ENCODE measurements at regions not wholly inside any gene's neighbourhood (a gene's known extent, or its start where the extent isn't known, plus 50 kb on each side); places are given as distances from the start of the nearest gene placed in this dataset.

GRCh38 chr1:209341146-209341545, 242.4 kb upstream of the CAMK1G start:
- H2AFZ ChIP-seq (ENCODE audit: low read depth, low read length): no peak overlapping the region
- Mint-ChIP-seq H3K36me3 (ENCODE audit: low read depth, unreplicated experiment) (no peaks in the 10 kb centered on the region), H3K27me3 (ENCODE audit: low read depth, unreplicated experiment) (no peaks in the 10 kb centered on the region), H3K9me3 (ENCODE audit: unreplicated experiment) (no peaks in the 10 kb centered on the region), H3K4me3 (ENCODE audit: unreplicated experiment) (no peak overlapping the region), H3K27ac (ENCODE audit: unreplicated experiment) (no peak overlapping the region), H3K4me1 (ENCODE audit: low read depth, unreplicated experiment) (no peaks in the 10 kb centered on the region)
- no peaks in the 10 kb centered on the region for H4K20me1 ChIP-seq (ENCODE audit: insufficient read depth, low read length)
- TF ChIP-seq CTCF (IDR thresholded peaks at IDR 0.05; ENCODE audit: insufficient read depth, low read depth, low read length) (no peak), EZH2 (IDR thresholded peaks at IDR 0.05; ENCODE audit: insufficient read depth, low read length) (no peak)
- no peak overlapping the region for H3K9ac ChIP-seq (ENCODE audit: low read length)
- FAIRE-seq (no peak), DNase-seq (ENCODE audit: low read depth) (no peak)
- H3K4me1 ChIP-seq (ENCODE audit: insufficient read depth, low read length): no peaks in the 10 kb centered on the region
- no peak overlapping the region for H3K4me3 ChIP-seq (ENCODE audit: insufficient read depth, low read depth, low read length)
- H3K36me3 ChIP-seq (ENCODE audit: insufficient read depth, low read length): no peaks in the 10 kb centered on the region
- H3K79me2 ChIP-seq (ENCODE audit: insufficient read depth, low read length): no peaks in the 10 kb centered on the region
- no peaks in the 10 kb centered on the region for H3K9me3 ChIP-seq (ENCODE audit: insufficient read depth, low read depth, low read length)
- H3K4me2 ChIP-seq (ENCODE audit: low read length): no peak overlapping the region
- no peak overlapping the region for H3K27ac ChIP-seq (ENCODE audit: low read depth, low read length)
- H3K27me3 ChIP-seq (ENCODE audit: insufficient read depth, low read length): no peaks in the 10 kb centered on the region

GRCh38 chr1:209341673-209342420, 241.7 kb upstream of the CAMK1G start:
- FAIRE-seq: no peak
- Mint-ChIP-seq H3K9me3 (ENCODE audit: unreplicated experiment) (no peaks in the 10 kb centered on the region), H3K36me3 (ENCODE audit: low read depth, unreplicated experiment) (no peaks in the 10 kb centered on the region), H3K4me1 (ENCODE audit: low read depth, unreplicated experiment) (no peaks in the 10 kb centered on the region), H3K27me3 (ENCODE audit: low read depth, unreplicated experiment) (no peaks in the 10 kb centered on the region), H3K27ac (ENCODE audit: unreplicated experiment) (no peak overlapping the region), H3K4me3 (ENCODE audit: unreplicated experiment) (no peak overlapping the region)
- H3K4me3 ChIP-seq (ENCODE audit: insufficient read depth, low read depth, low read length): no peak overlapping the region
- TF ChIP-seq EZH2 (IDR thresholded peaks at IDR 0.05; ENCODE audit: insufficient read depth, low read length) (no peak), CTCF (IDR thresholded peaks at IDR 0.05; ENCODE audit: insufficient read depth, low read depth, low read length) (no peak)
- no peak for DNase-seq (ENCODE audit: low read depth)
- H2AFZ ChIP-seq (ENCODE audit: low read depth, low read length): no peak overlapping the region
- H3K4me2 ChIP-seq (ENCODE audit: low read length): no peak overlapping the region
- H3K4me1 ChIP-seq (ENCODE audit: insufficient read depth, low read length): no peaks in the 10 kb centered on the region
- H3K36me3 ChIP-seq (ENCODE audit: insufficient read depth, low read length): no peaks in the 10 kb centered on the region
- no peaks in the 10 kb centered on the region for H3K9me3 ChIP-seq (ENCODE audit: insufficient read depth, low read depth, low read length)
- H3K27ac ChIP-seq (ENCODE audit: low read depth, low read length): no peak overlapping the region
- H3K79me2 ChIP-seq (ENCODE audit: insufficient read depth, low read length): no peaks in the 10 kb centered on the region
- no peak overlapping the region for H3K9ac ChIP-seq (ENCODE audit: low read length)
- no peaks in the 10 kb centered on the region for H4K20me1 ChIP-seq (ENCODE audit: insufficient read depth, low read length)
- no peaks in the 10 kb centered on the region for H3K27me3 ChIP-seq (ENCODE audit: insufficient read depth, low read length)

GRCh38 chr1:209342441-209343175, 240.9 kb upstream of the CAMK1G start:
- Histone ChIP-seq H3K36me3 (ENCODE audit: insufficient read depth, low read length) (no peaks in the 10 kb centered on the region), H3K27ac (ENCODE audit: low read depth, low read length) (no peak overlapping the region), H3K4me3 (ENCODE audit: insufficient read depth, low read depth, low read length) (no peak overlapping the region), H3K4me1 (ENCODE audit: insufficient read depth, low read length) (no peaks in the 10 kb centered on the region), H3K9ac (ENCODE audit: low read length) (no peak overlapping the region), H2AFZ (ENCODE audit: low read depth, low read length) (no peak overlapping the region), H3K4me2 (ENCODE audit: low read length) (no peak overlapping the region), H3K79me2 (ENCODE audit: insufficient read depth, low read length) (no peaks in the 10 kb centered on the region), H3K27me3 (ENCODE audit: insufficient read depth, low read length) (no peaks in the 10 kb centered on the region), H3K9me3 (ENCODE audit: insufficient read depth, low read depth, low read length) (no peaks in the 10 kb centered on the region), H4K20me1 (ENCODE audit: insufficient read depth, low read length) (no peaks in the 10 kb centered on the region)
- Mint-ChIP-seq H3K27ac (ENCODE audit: unreplicated experiment) (no peak overlapping the region), H3K36me3 (ENCODE audit: low read depth, unreplicated experiment) (no peaks in the 10 kb centered on the region), H3K27me3 (ENCODE audit: low read depth, unreplicated experiment) (no peaks in the 10 kb centered on the region), H3K4me1 (ENCODE audit: low read depth, unreplicated experiment) (no peaks in the 10 kb centered on the region), H3K4me3 (ENCODE audit: unreplicated experiment) (no peak overlapping the region), H3K9me3 (ENCODE audit: unreplicated experiment) (no peaks in the 10 kb centered on the region)
- TF ChIP-seq CTCF (IDR thresholded peaks at IDR 0.05; ENCODE audit: insufficient read depth, low read depth, low read length): no peak
- no peak for TF ChIP-seq EZH2 (IDR thresholded peaks at IDR 0.05; ENCODE audit: insufficient read depth, low read length)
- DNase-seq (ENCODE audit: low read depth): no peak
- no peak for FAIRE-seq
